Endothelial cell of umbilical vein (primary cell): ENCODE measurements at regions not wholly inside any gene's neighbourhood (a gene's known extent, or its start where the extent isn't known, plus 50 kb on each side); places are given as distances from the start of the nearest gene placed in this dataset.

Experiments used
- BruUV-seq: library from RNA; stranded (reverse); fragments of 400-500 nt; replicated peaks from 2 replicates; lab custom pipeline; 2021; lab: Mats Ljungman, UMichigan
- CTCF ChIA-PET: fragments of 300-600, 350-600 bp; sonication (Branson Sonifier 250); formaldehyde crosslinking; loops from one replicate; lab custom pipeline; 2021; ENCODE audit warnings: antibody characterized with exemption, inconsistent platforms; lab: Charles Lee
- POLR2A ChIA-PET: fragments of 300-600, 350-600 bp; sonication (Branson Sonifier 250); formaldehyde crosslinking; loops from one replicate; lab custom pipeline; 2021; ENCODE audit warnings: antibody characterized with exemption, inconsistent platforms; lab: Charles Lee
- DNase-seq: peaks from one replicate; pipeline ENCODE4 v3.0.0-alpha.2; 2011; ENCODE audit warnings: low read depth, low spot score
- FAIRE-seq: peaks from 2 replicates; lab custom pipeline; 2011; peaks lifted over from hg19 to GRCh38; lab: Jason Lieb, UNC
- H2AFZ ChIP-seq: 2 replicates; pipeline ENCODE4 v1.6.0; 2012; ENCODE audit warnings: low read depth, low read length, control low read depth, inconsistent platforms
- H3K27ac ChIP-seq: 2 replicates; pipeline ENCODE4 v1.5.1; 2011; ENCODE audit warnings: low read depth, mild to moderate bottlenecking, control low read depth, low read length, moderate library complexity; ENCODE audit not compliant: insufficient read depth
- H3K27me3 ChIP-seq, 2 experiments: 2 replicates each; pipeline versions ENCODE4 v1.6.0 to v1.6.1; 2011; ENCODE audit warnings: low read length in 2 of 2, mixed read lengths in 1 of 2; ENCODE audit not compliant: control insufficient read depth in 2 of 2, insufficient read depth in 2 of 2
- H3K36me3 ChIP-seq, 2 experiments: 2 replicates in 1 of 2; 3 replicates in 1 of 2; pipeline ENCODE4 v1.5.1; 2011; ENCODE audit warnings: low read length in 2 of 2, mild to moderate bottlenecking in 1 of 2, moderate library complexity in 1 of 2; ENCODE audit not compliant: control insufficient read depth in 2 of 2, insufficient read depth in 2 of 2; ENCODE audit errors: extremely low read depth in 1 of 2
- H3K4me1 ChIP-seq: 3 replicates; pipeline ENCODE4 v1.5.1; 2011; ENCODE audit warnings: mild to moderate bottlenecking, low read length; ENCODE audit not compliant: control insufficient read depth, insufficient read depth; ENCODE audit errors: extremely low read depth
- H3K4me2 ChIP-seq: 2 replicates; pipeline ENCODE4 v1.6.1; 2011; ENCODE audit warnings: low read length, control low read depth, mixed read lengths; ENCODE audit not compliant: insufficient read depth
- H3K4me3 ChIP-seq, 3 experiments: fragments of 200-600 bp in 1 of 3; sonication (generic), shearing (Covaris generic) in 1 of 3; replicated peaks in 1 of 3; 2 replicates each; pipeline ENCODE4 v1.5.1; 2011 to 2016; ENCODE audit warnings: control low read depth in 3 of 3, low read length in 3 of 3, mild to moderate bottlenecking in 2 of 3, inconsistent platforms in 1 of 3, low read depth in 1 of 3, moderate library complexity in 1 of 3; ENCODE audit not compliant: insufficient read depth in 1 of 3
- H3K79me2 ChIP-seq: 2 replicates; pipeline ENCODE4 v1.6.0; 2012; ENCODE audit warnings: low read length, inconsistent platforms; ENCODE audit not compliant: control insufficient read depth, insufficient read depth
- H3K9ac ChIP-seq: replicated peaks from 2 replicates; pipeline ENCODE3; 2011; ENCODE audit warnings: low read length, control low read depth; ENCODE audit not compliant: insufficient read depth; ENCODE audit errors: extremely low read depth
- H3K9me1 ChIP-seq: replicated peaks from 3 replicates; pipeline ENCODE4 v1.6.0; 2011; ENCODE audit warnings: mild to moderate bottlenecking, low read length; ENCODE audit not compliant: control insufficient read depth, insufficient read depth; ENCODE audit errors: extremely low read depth
- H3K9me3 ChIP-seq: replicated peaks from 2 replicates; pipeline ENCODE4 v1.5.1; 2012; ENCODE audit warnings: low read length, inconsistent platforms; ENCODE audit not compliant: control insufficient read depth, insufficient read depth
- H4K20me1 ChIP-seq: replicated peaks from 2 replicates; pipeline ENCODE3; 2011; ENCODE audit warnings: mild to moderate bottlenecking, low read length; ENCODE audit not compliant: control insufficient read depth, insufficient read depth; ENCODE audit errors: extremely low read depth
- CTCF ChIP-seq, 2 donors: IDR thresholded peaks; 1 replicate in 1 of 2; 2 replicates in 1 of 2; pipeline ENCODE4 v1.5.1; 2011; ENCODE audit warnings: low read length in 2 of 2, mild to moderate bottlenecking in 2 of 2, moderate library complexity in 2 of 2, control low read depth in 1 of 2, inconsistent platforms in 1 of 2, low read depth in 1 of 2; ENCODE audit not compliant: insufficient read depth in 1 of 2; ENCODE audit errors: extremely low read depth in 1 of 2
- EZH2 ChIP-seq: IDR thresholded peaks from 2 replicates; pipeline ENCODE4 v1.6.1; 2012; ENCODE audit warnings: borderline replicate concordance, low read depth, mild to moderate bottlenecking, moderate library complexity, low read length, inconsistent platforms; ENCODE audit not compliant: severe bottlenecking
- FOS ChIP-seq: IDR thresholded peaks from 2 replicates; pipeline ENCODE4 v1.6.1; 2011; ENCODE audit warnings: mild to moderate bottlenecking, low read length, moderate library complexity, borderline replicate concordance; ENCODE audit not compliant: insufficient read depth
- GATA2 ChIP-seq: IDR thresholded peaks from 2 replicates; pipeline ENCODE4 v1.7.0; 2011; ENCODE audit warnings: low read depth, mild to moderate bottlenecking, moderate library complexity, mixed read lengths, low read length; ENCODE audit not compliant: insufficient read length, insufficient read depth
- JUN ChIP-seq: IDR thresholded peaks from 2 replicates; pipeline ENCODE4 v1.6.1; 2011; ENCODE audit warnings: borderline replicate concordance, low read depth; ENCODE audit not compliant: insufficient read length, insufficient read depth
- MYC ChIP-seq: IDR thresholded peaks from one replicate; pipeline ENCODE4 v1.6.1; 2011; ENCODE audit warnings: mild to moderate bottlenecking, low read depth, low read length
- POLR2AphosphoS5 ChIP-seq: IDR thresholded peaks from 2 replicates; pipeline ENCODE4 v1.6.1; 2012; ENCODE audit warnings: low read depth, mild to moderate bottlenecking, control low read depth, low read length, moderate library complexity; ENCODE audit not compliant: insufficient read depth
- dilution Hi-C: fragments of 300-500 bp; cut with MboI; formaldehyde crosslinking; loops from one replicate; pipeline ENCODE4 v1.15.0; 2019; ENCODE audit warnings: low sequenced_read_pairs; ENCODE audit not compliant: extremely low pct_ligation_motif_present
- intact Hi-C: fragments of 100-400 bp; cut with micrococcal nuclease; formaldehyde crosslinking; loops from one replicate; pipeline ENCODE4 v1.10.0; 2022
- TF ChIP-seq, protein P1 (sequence below): IDR thresholded peaks from 2 replicates; pipeline ENCODE4 v1.6.1; 2011; ENCODE audit not compliant: insufficient read depth, insufficient read length

GRCh38 chr11:38014405-38014804 is 1416.4 kb upstream of the RAG2 start:
- CTCF ChIA-PET = no interaction called here

More at GRCh38 chr11:38014405-38014804, 1416.4 kb upstream of the RAG2 start:
- H3K4me3 ChIP-seq = no peak overlapping the region
- no peak for FAIRE-seq
- BruUV-seq = no TSS peak
- H3K9me3 ChIP-seq = no peaks in the 10 kb centered on the region
- H2AFZ ChIP-seq = no peak overlapping the region
- H3K9ac ChIP-seq = no peak overlapping the region
- POLR2A ChIA-PET = no interaction called here
- H3K9me1 ChIP-seq = peaks cover 2% of the 10 kb centered on the region
- dilution Hi-C loops (no loop called here), intact Hi-C loops (no loop called here)
- no peak overlapping the region for H3K4me2 ChIP-seq
- no peaks in the 10 kb centered on the region for H3K27me3 ChIP-seq
- TF ChIP-seq FOS (no peak), MYC (no peak), JUN (no peak), EZH2 (no peak), GATA2 (no peak), CTCF (IDR thresholded peaks at IDR 0.05; ENCODE audit: extremely low read depth in 1 of 2, insufficient read depth in 1 of 2, low read depth in 1 of 2, low read length in 2 of 2) (no peak), POLR2AphosphoS5 (no peak)
- TF ChIP-seq, protein P1, sequence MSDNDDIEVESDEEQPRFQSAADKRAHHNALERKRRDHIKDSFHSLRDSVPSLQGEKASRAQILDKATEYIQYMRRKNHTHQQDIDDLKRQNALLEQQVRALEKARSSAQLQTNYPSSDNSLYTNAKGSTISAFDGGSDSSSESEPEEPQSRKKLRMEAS = no peak
- no peak for DNase-seq
- peaks cover 10% of the 10 kb centered on the region for H3K4me1 ChIP-seq
- H3K79me2 ChIP-seq = no peaks in the 10 kb centered on the region
- no peaks in the 10 kb centered on the region for H4K20me1 ChIP-seq
- H3K36me3 ChIP-seq = no peaks in the 10 kb centered on the region
- no peak overlapping the region for H3K27ac ChIP-seq
